Amniotic epithelial cell (primary cell): ENCODE measurements at regions not wholly inside any gene's neighbourhood (a gene's known extent, or its start where the extent isn't known, plus 50 kb on each side); places are given as distances from the start of the nearest gene placed in this dataset.

Experiments used
- DNase-seq: peaks from one replicate; pipeline ENCODE4 v3.0.0-alpha.2; 2010; ENCODE audit warnings: low read depth

DNA sequence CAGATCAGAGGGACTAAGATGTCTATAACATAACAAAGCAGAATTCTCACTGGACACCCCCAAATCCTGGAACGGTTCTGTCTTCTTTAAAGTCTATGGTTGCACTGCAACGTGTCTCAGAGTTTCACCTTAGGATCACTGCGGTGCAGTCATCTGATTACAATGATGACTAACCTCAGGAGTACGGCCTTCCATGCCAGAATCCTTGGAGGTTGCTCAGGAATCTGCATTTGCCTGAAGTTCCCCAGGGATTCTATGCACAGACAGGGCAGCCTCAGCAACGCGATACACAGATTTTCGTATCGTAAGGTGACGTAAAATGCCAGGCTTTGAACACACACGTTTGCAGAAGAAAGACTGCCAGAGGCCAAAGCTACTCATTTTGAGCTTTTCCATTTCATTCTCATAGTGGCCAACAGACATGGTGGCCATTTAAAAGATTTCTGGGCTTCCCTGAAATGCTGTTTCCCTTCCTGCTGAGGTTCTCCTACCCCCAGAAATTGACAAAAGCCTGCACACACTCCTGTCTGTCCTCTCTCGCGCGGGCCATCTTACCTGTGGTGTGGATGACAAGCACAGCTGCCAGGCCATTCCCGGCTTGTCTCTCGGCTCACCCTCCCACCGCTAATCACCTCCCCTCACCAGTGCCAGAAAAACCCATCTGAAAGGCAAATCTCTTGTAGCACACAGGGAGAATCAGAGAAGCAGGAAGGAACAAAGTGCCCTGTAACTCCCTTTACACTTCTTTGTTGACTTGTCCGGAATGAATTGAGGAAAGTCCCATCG is 148.8 kb downstream of the ACKR3 start:
- DNase-seq, result peak; percentile 76

DNA sequence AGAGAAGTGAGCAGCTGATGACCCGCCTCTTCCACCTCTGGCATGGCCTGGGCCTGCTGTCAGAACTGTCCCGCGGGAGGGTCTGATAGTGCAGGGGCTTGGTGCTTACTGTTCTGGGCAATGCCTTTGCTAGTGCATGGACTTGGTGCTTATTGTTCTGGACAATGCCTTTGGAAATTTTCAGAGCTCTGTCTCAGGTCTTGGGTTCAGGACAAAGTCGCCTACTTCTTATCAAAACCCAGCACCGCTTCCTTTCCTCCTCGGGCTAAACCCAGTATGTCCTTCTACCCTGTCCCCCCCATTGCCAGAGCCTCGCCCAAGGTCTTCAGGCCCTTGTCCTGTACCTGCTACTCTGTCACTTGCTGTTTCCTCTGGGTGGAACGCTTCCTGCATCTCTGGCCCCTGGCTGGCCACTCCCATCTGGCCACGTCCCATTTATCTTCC is 149.6 kb downstream of the ACKR3 start:
- no peak for DNase-seq

DNA sequence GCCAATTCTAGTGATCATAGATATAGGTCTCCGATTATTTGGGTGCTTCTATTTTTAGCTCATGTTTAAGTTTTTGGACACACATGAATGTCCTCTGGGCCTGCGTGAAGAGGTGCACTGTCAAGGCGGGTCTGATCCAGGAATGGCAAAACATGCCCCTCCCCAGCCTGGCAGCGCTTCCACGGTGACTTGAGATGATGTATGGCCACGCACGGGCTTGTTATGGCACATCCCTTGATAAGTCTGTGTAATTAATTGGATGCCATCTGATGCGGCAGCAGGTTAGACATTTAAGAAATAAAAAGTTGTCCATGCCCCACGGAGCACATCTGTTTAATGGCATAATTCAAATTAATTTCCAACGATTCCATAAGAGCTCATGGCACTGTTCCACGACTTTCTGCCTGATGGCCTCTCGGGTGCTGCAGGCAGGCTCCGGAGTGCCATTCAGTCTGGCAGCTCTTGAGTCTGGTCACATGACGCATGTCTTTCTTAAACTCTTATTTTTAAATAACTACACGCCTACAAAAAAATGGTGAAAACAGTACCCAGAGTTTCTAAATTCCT is 151.4 kb downstream of the ACKR3 start:
- no peak for DNase-seq

DNA sequence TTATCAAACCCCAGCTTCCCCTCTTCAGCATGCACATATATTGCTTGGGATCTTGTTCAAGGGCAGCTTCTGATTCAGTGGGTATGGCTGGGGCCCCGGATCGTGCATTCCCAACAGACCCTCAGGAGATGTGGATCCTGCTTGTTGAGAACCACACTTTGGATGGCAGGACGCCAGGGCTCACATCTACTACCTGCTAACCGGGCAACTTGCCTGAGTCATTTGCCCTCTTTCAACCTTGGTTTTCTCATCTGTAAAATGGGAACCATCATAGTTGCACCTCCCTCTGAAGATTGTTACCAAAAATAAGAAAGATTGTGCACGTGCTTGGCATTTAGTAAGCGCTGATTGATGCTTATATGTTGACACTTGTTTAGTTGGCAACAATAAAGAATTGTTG is 154.6 kb downstream of the ACKR3 start:
- no peak for DNase-seq

DNA sequence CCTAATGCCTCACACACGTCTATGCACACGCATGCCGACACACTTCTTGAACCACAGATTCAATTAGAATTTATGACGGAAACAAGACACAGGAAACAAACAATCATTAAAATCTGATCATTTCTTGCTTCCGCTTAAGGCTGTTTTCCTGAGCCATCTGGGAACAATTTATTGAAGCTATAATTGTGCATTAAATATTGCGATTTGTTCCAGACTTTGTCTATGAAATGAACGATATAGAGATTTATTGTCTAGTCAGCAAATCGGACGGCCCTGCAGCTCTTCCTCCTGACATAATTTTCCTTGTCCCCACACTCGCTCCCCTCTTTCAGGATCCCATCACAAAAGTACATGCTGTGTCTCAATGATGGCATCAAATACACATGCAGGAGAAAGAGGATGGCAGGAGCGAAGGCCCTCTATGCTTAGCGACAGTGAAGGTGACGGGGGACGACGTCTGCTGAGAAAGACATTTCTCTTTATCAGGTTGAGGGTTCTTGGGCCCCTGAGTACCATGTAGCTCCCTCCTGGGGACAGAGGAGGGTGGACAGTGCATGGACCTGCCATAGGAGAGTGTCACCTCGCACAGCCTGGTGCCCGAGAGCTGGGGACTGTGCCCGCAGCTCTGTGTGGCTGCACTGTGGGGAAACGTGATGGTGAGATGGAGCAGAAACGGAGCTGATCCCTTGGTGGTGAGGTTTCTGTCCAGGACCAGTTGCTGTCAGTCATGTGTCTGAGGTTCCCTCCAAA is 157.3 kb downstream of the ACKR3 start:
- DNase-seq, result no peak

DNA sequence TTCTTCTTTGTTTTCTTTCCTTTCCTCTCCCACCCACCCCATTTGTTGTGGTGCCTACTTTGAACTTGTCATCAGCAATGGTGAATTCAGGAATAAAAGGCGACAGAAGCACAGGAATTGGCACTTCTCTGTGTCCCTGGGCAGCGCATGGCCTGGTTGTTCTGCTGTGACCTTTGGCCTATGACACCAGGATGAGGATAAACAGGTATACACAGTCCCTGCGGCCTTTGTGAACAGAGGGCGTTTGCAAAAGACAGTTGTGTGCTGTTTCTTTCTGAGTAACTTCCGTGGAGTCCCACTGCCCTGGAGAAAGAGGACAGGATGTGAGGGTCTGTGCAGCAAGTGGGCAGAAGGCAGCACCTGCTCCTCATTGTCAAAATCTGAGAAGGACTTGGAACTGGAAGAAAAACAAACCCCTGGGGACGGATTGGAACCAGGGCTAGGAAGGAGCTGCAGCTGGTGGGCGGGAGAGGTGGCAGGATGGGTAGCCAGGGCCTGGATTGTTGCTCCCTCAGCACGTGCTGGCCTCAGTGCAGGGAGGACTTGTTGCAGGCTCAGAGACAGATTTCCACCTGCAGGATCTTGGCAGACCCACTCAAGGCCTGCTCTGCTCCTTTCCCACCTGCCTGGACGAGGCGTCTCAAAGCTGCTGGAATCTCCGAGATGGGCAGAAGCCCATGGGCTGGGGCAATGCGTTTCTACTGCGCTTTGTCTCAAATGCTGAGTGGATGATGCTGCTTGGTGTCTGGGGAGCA is 159.5 kb downstream of the ACKR3 start:
- no peak for DNase-seq

DNA sequence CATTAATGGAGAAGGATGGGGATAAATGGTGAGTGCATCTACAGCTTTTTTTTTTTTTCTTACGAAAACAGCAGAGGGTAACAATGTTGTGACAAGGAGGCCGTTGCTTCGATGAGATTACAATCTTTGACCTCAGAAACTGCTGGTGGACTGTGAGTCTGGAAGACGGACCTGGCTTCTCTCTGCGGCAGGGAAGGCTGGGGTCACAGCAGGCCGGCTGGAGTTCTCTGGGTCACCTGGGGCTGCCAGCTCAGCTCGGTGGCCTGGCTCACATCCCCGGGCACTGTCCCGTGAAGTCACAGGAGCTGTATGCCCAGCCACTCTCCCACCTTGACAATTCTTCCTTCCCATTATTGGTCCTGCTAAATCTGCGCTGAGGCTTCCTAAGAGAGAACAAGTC is 160.8 kb downstream of the ACKR3 start:
- DNase-seq, result no peak

DNA sequence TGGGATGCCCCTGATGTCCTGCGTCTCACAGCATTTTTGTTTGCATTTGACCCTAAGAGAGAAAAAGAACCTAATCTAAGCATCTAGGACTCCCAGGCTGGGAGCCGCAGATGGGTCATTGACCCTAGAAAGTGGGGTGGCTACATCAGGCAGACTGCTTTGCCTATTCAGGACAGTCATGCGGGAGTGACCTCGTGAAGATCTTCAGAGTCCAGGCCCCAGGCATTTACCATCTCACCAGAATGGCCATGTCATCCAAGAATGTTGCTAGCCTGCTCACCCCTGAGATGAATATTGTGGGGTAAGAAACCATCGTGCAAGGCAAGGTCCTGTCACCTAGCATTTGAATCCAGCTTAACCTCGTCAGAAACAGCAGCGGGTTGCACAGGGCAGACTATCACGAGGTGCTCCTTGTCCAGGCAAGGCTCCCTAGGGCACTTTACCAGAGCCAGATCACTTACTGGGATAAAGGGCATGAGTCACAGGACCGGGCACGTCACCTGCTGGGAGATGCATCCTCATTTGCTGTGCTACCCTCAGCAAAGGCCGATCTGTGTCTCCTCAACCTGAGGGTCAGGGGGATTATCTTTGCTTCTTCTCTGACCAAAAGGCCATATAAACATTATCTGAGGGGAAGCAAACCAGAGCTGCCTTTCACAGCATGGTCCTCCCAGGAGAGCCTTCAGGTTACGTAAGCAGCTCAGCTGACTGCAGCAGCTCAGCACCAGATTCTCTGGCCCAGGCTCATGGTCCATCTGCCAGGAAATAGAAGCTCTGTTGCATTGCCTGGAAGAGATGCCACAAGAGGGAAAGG is 162.3 kb downstream of the ACKR3 start:
- DNase-seq, result peak; percentile 74

DNA sequence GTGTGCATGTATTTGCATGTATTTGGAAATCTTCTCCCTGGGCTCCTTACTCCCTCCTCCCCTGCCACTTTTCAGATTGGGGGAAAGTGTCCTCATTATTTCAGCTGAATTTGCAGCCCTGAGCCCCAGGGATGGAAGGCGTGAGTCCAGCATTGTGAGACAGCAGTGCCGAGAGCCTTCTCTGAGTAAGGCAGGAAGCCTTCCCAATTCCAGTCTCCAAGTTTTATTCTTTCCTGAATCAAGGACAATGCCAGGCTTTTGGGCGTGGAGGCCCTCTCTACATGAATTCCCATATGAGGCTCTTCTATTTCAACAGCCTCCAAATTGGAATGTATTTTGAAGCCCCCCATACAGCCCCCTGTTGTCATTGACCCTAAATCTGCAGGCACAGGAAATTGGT is 163.5 kb downstream of the ACKR3 start:
- DNase-seq, result no peak

DNA sequence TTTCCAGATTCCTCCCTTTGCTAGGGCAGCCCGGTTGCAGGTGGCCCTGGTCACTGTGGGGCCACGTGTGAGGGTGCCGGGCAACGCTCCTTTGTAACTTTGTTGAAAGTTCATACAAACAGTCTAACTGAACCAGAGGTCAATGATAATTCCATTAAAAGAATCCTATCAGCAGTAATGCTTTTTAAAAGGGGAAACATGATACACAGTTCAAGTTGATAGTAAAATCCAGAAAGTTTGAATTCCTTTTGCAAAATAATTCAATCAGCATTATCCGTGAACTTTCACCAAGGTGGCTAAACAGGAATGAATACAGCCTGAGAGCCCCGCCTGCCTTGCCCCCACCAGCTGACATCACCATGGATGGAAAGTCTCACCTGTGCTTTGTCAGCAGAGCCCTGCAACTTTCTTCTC is 166.2 kb downstream of the ACKR3 start:
- DNase-seq, result no peak

DNA sequence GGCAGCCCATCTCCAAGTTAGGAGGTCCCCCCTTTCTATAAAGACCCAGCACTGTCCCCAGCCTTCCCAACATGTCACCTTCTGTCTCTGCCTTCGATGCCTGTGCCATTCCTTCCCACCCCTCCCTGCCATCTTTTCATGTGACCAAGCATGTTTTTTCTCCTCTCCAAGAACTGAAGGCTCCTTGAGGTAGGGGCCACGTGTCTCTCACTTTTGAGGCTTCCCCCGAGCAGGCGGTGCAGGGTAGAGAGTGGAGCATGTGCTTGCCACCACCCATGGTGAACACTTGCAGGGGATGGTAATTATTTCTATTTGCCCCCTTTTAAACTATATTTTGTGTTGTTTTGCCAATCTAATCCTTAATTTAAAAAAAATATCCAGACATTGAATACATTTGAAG is 168.4 kb downstream of the ACKR3 start:
- DNase-seq, result no peak

DNA sequence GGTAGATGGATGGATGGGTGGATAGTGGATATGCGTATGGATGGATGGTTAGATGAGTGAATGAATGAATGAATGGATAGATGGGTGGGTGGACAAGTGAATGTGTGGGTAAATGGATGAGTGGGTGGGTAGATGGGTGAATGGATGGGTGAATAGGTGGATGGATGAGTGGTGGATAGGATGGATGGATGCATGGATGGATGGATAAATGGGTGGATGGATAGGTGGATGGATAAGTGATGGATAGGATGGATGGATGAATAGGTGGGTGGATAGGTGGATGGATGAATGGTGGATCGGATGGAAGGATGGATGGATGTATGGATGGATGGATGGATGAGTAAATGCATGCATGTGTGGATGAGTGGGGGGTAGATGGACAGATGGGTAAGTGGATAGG is 169.3 kb downstream of the ACKR3 start:
- no peak for DNase-seq

DNA sequence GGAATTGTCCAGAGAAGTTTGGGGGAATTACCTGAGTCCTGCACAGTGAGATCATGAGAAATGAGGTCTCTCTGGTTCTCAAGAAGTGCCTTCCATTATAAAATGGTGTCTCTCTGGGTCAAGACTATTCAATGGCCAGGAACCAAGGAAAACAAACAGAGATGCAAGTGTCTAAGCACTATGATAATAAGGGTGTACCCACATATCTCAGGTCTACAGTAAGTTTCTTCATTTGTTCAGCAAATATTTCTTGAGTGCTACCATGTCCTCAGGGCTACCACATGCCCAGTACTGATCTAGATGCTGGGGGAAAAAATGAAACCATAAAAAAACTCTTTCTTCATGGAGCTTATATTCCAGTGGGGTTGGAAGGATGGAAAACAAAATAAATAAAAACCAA is 170.0 kb downstream of the ACKR3 start:
- DNase-seq, result no peak

DNA sequence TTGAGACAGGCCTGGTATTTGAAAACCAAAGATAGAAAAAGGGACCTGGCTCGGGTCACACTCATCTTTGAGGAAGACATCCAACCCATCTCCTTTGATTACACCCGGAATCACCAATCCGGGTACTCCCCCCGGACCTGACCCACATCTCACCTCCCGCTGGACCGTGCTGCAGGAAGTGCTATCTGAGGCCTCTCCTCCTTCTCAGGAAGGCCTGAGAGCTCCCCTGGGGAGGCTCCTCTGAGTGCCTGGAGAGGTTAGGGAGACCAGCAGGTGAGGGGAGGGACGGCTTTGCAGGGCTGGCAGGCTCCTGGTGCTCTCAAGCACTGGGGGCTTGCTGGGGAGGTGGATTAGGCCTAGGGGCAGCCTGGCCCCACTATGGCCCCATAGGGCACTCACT is 170.9 kb downstream of the ACKR3 start:
- no peak for DNase-seq

DNA sequence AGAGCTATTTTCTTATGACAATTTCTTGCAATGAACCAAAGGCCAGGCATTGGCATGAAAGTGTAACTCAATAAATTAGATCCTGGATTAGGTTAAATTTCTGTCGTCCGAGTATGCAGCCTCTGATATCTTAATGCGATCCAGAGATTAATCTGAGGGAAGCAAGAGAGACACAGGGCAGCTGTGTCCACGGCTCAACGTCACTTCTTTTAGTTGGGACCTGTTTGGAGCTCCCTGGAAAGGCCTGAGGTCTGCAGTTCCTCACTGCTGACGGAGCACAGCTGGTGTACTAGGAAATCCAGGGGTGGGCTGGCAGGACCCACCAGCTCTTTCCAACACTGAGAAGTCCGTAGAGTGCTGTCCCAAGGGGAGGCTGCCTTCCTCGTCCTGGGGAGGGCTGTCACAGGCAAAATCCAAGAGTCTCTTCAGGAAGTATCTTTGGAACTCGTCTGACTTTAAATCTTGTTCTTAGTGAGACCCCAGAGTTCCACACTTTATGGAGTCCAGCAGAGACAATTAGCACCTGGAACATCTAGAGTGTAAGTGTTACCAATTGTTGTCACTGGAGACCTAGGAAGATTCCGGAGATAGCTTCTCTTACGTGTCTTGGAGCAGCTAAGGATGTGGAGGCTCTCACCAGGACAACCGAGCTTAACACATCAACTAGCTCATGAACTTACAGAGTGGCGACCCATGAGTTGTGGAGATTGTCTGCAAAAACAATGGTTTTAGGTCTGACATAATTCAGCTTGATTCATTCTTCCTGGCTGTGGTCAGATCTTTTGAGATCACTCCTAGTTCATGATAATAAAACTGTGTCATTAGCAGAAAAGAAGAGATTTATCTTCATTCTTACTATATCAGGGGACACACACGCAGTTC is 173.7 kb downstream of the ACKR3 start:
- DNase-seq, result peak; percentile 90

DNA sequence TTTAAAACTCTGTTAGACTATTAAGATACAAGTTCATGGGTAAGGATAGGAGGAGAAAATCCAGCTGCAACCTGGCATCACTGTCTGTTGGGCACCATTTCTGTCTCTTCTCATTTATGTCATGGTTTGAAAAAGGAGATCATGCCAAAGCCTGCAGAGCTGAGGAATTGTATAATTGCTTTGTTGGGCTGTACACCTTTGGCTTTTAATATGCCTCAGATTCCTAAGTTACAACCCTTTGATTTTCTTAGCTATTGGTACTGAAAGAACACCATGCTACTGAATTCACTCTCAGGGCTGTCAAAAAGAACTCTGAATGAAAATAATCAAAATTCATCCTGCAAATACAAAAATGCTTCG is 174.3 kb downstream of the ACKR3 start:
- DNase-seq, result no peak

DNA sequence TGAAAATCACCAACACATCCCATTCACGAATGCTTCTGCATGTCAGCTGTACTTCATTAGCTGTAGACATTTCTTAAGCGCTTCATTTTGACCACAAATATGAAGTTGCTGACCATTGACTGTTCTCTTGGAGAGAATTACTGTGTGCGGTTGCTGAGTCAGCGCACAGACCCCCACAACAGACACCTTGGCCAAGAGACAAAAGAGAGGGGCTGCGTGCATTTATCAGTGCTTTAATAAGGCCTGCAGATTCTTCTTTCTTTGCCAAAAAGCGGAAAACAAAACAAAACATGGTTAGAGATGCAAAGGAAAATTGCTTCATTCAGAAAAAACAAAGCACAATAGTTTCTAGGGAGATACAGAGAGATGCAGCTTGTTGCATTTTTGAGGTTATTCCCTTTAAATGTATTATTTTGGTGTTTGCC is 174.7 kb downstream of the ACKR3 start:
- DNase-seq, result peak; percentile 98

DNA sequence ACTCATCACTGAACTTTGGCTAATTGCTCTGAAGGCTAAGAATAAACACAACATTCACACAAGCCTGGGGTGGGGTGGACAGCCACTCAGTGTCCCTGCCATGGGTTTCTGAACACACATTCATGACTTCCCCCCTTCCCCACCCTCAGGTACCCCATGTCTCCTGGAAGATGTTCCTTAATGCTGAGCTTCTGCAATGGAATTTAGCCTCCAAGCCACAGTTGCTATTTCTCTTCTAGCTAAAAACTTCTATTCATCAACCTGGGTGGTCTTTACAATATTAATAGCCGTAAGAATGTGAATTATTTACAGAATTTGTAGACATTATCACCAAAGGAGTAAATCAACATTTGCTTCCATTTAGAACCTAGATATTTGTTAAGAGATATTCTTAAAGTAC is 175.1 kb downstream of the ACKR3 start:
- DNase-seq, result peak; percentile 42

DNA sequence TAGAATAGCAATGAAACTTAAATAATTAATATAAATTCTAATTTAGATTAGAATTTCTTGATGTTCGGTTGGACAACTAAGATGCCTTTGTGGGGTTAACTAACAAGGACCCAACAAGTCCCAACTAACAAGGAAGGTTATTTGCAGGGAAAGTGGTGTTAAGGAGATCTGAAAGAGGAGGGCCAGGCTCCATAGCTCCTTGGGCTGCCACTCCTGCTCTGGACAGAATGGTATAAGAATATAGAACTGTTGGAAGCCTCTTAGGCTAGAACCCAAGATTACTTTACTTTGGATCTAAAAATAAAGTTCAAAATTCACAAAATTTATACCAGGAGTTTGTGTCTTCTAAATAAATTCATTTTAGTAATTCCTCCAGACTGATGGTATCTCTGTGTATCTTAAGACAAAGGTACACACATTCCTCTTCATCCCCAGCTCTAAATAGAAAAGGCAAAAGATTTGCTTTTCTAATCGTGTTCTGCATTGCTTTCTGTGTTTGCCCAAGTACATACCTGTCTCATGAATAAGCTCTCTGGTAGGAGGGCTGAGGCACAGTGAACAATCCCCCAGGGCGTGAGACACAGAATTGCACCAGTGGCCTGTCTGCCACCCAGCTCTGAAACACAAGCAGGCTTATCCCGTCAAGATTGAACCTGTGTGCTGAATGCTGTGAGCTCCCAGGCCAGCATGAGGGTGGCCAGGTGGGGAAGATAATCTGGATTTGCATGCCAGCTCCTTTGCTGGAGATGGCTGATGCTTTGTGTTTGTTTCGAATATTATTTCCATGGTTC is 176.0 kb downstream of the ACKR3 start:
- peak; percentile 82 for DNase-seq

DNA sequence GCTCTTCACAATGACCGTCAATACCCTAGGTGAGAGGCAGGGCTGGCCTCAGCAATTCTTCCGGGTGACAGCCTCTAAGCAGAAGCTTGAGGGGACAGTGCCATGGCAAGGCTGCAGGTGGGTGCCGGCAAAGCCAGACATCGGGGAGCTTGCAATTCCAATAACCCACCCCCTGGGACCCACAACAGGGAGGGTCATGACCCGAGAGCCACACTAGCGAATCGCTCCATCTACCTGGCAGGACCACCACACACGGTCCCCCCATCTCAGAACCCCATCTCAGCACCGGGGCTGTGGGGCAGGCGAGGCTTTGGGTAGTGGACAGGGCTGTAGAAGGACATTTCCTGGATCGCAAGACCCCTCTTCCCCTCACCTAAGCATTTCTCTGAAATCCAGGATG is 177.2 kb downstream of the ACKR3 start:
- no peak for DNase-seq
